Parathyroid adenoma (tissue), 2 donors: ENCODE measurements at regions not wholly inside any gene's neighbourhood (a gene's known extent, or its start where the extent isn't known, plus 50 kb on each side); places are given as distances from the start of the nearest gene placed in this dataset.

Experiments
- H2AFZ ChIP-seq: fragments of 300-600 bp; sonication (generic); one replicate; pipeline ENCODE4 v1.7.0; 2017; ENCODE audit warnings: antibody characterized with exemption, mild to moderate bottlenecking
- H3K27ac ChIP-seq: fragments of 300-600 bp; sonication (generic); one replicate; pipeline ENCODE4 v1.7.0; 2017
- H3K27me3 ChIP-seq: fragments of 300-600 bp; sonication (generic); one replicate; pipeline ENCODE4 v1.7.0; 2017; ENCODE audit warnings: low read length; ENCODE audit not compliant: control insufficient read depth, insufficient read depth
- H3K36me3 ChIP-seq: fragments of 300-600 bp; sonication (generic); one replicate; pipeline ENCODE4 v1.7.0; 2017; ENCODE audit warnings: low read length; ENCODE audit not compliant: control insufficient read depth, insufficient read depth
- H3K4me1 ChIP-seq: fragments of 300-600 bp; sonication (generic); one replicate; pipeline ENCODE4 v1.7.0; 2017; ENCODE audit warnings: control low read depth
- H3K4me2 ChIP-seq: fragments of 300-600 bp; sonication (generic); one replicate; pipeline ENCODE4 v1.7.0; 2017; ENCODE audit warnings: low read length
- H3K4me3 ChIP-seq: fragments of 300-600 bp; sonication (generic); one replicate; pipeline ENCODE4 v1.7.0; 2017; ENCODE audit warnings: low read depth, low read length
- H3K79me2 ChIP-seq: fragments of 300-600 bp; sonication (generic); one replicate; pipeline ENCODE4 v1.7.0; 2017; ENCODE audit warnings: control low read depth
- H3K9ac ChIP-seq: fragments of 300-600 bp; sonication (generic); one replicate; pipeline ENCODE4 v1.7.0; 2017; ENCODE audit warnings: mild to moderate bottlenecking
- H3K9me3 ChIP-seq: fragments of 300-600 bp; sonication (generic); one replicate; pipeline ENCODE4 v1.7.0; 2017; ENCODE audit warnings: low read length; ENCODE audit not compliant: control insufficient read depth
- TF ChIP-seq, protein P1 (sequence below): fragments of 300-600 bp; sonication (generic); IDR thresholded peaks from one replicate; pipeline ENCODE4 v1.7.0; 2017; ENCODE audit warnings: antibody characterized with exemption, mild to moderate bottlenecking
- donor health status: primary hyperparathyroidism.

DNA sequence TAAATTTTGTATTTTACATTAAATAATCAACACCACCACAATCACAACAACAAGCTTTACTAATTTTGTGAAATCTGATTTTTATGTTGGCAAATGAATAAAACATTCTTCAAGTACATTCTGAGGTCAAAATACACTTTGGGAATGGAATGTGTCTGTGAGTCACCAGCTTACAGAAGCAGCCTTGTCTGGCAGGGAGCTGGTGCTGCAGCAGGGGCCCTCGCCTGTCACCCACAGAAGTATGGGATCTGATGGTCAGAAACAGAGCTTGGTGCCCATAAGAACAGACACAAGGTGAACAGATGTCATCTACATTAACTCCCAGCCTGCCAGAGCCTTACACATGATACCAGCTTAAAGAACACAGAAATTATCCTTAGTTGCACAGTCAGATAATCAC is 496.9 kb downstream of the CCSER2 start:
- no peak overlapping the region for H3K4me2 ChIP-seq

DNA sequence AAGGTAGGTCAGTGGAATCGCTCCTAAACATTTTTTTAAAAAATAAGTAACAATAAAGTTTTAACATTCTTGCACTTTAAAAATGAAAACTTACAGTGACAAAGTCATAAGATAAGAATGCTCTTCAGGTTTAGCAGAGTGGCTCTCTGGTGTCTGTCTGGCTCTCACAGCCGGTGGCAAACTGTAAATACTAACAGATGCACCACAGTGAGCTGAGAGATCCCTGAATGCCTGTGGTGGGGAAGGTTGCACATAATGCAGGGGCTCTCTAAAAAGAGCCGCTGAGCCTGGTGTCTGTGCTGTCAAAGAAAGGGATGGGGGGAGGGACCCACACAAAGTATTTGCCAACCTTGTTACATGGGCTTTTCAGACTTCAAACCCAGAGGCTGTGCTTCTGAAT is 498.3 kb downstream of the CCSER2 start:
- no peak overlapping the region for H3K27ac ChIP-seq
- TF ChIP-seq, protein P1, sequence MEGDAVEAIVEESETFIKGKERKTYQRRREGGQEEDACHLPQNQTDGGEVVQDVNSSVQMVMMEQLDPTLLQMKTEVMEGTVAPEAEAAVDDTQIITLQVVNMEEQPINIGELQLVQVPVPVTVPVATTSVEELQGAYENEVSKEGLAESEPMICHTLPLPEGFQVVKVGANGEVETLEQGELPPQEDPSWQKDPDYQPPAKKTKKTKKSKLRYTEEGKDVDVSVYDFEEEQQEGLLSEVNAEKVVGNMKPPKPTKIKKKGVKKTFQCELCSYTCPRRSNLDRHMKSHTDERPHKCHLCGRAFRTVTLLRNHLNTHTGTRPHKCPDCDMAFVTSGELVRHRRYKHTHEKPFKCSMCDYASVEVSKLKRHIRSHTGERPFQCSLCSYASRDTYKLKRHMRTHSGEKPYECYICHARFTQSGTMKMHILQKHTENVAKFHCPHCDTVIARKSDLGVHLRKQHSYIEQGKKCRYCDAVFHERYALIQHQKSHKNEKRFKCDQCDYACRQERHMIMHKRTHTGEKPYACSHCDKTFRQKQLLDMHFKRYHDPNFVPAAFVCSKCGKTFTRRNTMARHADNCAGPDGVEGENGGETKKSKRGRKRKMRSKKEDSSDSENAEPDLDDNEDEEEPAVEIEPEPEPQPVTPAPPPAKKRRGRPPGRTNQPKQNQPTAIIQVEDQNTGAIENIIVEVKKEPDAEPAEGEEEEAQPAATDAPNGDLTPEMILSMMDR: no peak
- no peaks in the 10 kb centered on the region for H3K36me3 ChIP-seq
- H3K4me2 ChIP-seq: no peak overlapping the region
- H3K9me3 ChIP-seq: no peaks in the 10 kb centered on the region
- H2AFZ ChIP-seq: no peak overlapping the region
- H3K27me3 ChIP-seq: no peaks in the 10 kb centered on the region
- H3K79me2 ChIP-seq: no peaks in the 10 kb centered on the region
- H3K4me3 ChIP-seq: no peak overlapping the region
- no peaks in the 10 kb centered on the region for H3K4me1 ChIP-seq
- no peak overlapping the region for H3K9ac ChIP-seq

More for the DNA sequence above, 496.9 kb downstream of the CCSER2 start:
- H3K4me3 ChIP-seq: no peak overlapping the region
- no peak overlapping the region for H2AFZ ChIP-seq
- TF ChIP-seq, protein P1: no peak
- H3K9me3 ChIP-seq: no peaks in the 10 kb centered on the region
- no peaks in the 10 kb centered on the region for H3K4me1 ChIP-seq
- H3K79me2 ChIP-seq: no peaks in the 10 kb centered on the region
- no peaks in the 10 kb centered on the region for H3K36me3 ChIP-seq
- no peak overlapping the region for H3K27ac ChIP-seq
- no peaks in the 10 kb centered on the region for H3K27me3 ChIP-seq
- no peak overlapping the region for H3K9ac ChIP-seq

DNA sequence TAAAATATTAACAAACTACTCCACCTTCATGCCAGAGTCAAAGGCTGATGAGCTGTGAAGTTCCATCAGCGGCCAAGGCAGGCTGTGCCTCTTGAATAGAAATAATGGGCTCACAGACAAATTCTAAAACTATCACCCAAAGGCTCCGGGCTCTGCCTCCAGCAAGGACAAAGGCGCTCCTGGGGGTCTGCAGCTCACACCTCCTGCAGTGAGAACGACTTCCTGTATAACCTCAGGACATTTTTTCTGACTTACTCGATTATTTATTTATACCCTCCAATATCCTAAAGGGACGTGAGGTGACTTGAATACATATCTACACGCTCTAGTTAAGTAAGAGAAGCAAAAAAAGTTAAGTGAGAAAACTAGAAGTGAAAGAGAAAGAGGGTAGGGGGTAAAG is 500.7 kb downstream of the CCSER2 start:
- no peak overlapping the region for H2AFZ ChIP-seq
- H3K4me1 ChIP-seq: no peaks in the 10 kb centered on the region
- H3K27ac ChIP-seq: no peak overlapping the region
- H3K36me3 ChIP-seq: no peaks in the 10 kb centered on the region
- no peaks in the 10 kb centered on the region for H3K27me3 ChIP-seq
- H3K4me3 ChIP-seq: no peak overlapping the region
- H3K9ac ChIP-seq: no peak overlapping the region
- TF ChIP-seq, protein P1: no peak
- H3K79me2 ChIP-seq: no peaks in the 10 kb centered on the region
- H3K9me3 ChIP-seq: no peaks in the 10 kb centered on the region
- H3K4me2 ChIP-seq: no peak overlapping the region

DNA sequence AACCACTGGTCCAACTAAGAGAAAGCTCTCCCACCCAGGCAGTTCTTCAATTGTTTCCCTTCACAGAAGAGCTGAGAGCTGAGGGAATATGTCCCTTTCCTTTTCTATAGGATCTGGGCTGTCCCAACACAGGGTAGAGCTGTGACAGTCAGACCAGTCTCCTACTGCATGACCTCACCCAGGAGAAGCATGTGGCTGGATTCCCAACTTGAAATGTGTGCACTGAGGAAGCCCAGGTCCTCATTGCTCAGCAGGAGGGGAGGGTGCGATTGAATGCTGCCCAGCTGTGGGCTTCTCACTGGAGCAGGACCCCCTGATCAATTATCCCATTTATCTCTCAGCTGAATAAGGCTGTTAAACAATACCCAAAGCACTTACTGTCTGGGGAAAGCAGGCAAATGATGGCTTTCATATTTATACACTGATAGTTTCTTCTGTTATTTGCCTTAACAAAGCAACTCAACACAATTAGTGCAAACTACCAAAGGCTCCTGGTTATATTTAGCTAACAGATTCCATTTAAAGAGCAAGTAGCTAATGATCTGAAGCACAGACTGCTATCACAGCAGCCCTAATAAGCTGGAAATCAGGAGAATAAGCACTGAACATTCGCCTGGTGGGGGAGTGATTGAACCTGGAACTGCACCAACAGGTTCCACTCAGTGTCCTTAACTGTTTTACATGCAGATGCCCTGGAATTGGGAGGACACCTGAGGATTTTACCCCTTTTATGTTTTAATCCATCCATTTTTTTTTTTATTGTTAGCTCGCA is 508.8 kb downstream of the CCSER2 start:
- TF ChIP-seq, protein P1: no peak
- no peaks in the 10 kb centered on the region for H3K36me3 ChIP-seq
- H3K27me3 ChIP-seq: no peaks in the 10 kb centered on the region
- no peak overlapping the region for H3K9ac ChIP-seq
- no peak overlapping the region for H3K4me2 ChIP-seq
- no peaks in the 10 kb centered on the region for H3K4me1 ChIP-seq
- no peaks in the 10 kb centered on the region for H3K79me2 ChIP-seq
- H3K9me3 ChIP-seq: no peaks in the 10 kb centered on the region
- H3K4me3 ChIP-seq: no peak overlapping the region
- H3K27ac ChIP-seq: no peak overlapping the region
- no peak overlapping the region for H2AFZ ChIP-seq

DNA sequence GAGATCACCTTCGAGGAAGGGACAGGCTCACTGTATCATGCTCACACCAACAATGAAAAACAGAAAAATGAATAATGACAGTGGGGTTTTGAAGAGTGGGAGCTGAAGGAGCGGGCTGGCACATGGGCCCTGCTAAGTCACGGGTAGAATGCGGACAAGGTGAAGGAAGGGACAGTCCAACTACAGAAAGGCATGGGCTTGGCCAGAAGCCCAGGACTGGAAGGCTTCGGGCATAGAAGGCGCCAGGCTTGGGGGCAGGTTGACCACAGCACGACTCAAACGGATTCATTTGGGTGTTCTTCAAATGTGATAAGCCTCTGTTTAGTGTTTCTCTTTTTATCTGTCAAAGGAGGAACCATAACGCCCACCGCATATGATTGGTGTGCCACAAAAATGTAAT is 509.5 kb downstream of the CCSER2 start:
- Histone ChIP-seq H3K9ac (no peak overlapping the region), H3K27me3 (no peaks in the 10 kb centered on the region), H3K4me3 (no peak overlapping the region), H3K36me3 (no peaks in the 10 kb centered on the region), H3K4me1 (no peaks in the 10 kb centered on the region), H3K79me2 (no peaks in the 10 kb centered on the region), H3K27ac (no peak overlapping the region), H2AFZ (no peak overlapping the region), H3K9me3 (no peaks in the 10 kb centered on the region), H3K4me2 (no peak overlapping the region)
- TF ChIP-seq, protein P1: no peak
